Effector CD4-positive, alpha-beta T cell (primary cell): ENCODE measurements at regions not wholly inside any gene's neighbourhood (a gene's known extent, or its start where the extent isn't known, plus 50 kb on each side); places are given as distances from the start of the nearest gene placed in this dataset.
A peak's percentile ranks its signal among the peaks of the same experiment; 100 is the strongest.
"Not testable (repeated sequence)": the region's sequence is repeated elsewhere in the genome, so short reads cannot be mapped to it uniquely, and the experiment has no call there.

Experiments
- DNase-seq: peaks from one replicate; pipeline ENCODE4 v3.0.0-alpha.2; 2020

DNA sequence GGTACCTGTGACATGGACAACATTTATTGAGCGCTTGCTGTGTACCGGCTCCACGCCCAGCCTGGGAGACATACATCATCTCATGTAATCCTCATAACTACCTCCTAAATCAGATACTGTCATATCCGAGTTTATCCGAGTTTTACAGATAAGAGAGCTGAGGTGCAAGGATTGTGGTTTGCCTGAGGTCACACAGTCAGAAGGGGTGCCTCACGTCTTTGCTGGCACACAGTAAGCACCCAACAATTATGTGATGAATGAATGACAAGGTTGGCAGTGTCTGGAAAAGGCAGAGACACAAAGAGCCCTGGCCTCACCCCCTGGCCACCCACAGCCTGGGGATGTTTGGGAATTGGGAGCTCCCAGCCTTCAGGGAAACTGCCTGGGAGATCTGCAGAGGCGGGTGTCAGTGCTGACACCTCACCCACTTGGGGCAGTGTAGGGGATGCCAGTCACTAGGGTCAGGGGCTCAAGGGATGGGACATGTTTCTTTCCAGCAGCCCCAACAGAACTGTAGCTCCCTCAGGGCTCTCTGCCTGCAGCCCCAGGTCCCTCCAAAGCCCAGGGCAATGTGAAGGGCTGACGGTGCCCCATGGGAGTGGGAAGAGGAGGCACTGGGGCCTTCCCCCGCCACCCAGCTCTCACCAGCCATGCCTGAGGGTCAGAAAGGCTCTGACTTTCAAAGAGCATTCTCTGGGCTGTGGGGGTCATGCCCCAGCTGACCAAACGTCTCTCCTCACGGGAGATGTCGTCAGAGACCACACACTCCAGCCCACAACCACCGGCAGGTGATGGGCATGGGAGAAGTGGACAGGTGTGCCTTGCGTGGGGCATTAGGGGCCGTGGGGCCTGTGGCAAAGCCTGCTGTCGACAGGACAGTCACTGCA is 157.5 kb downstream of the ZFP36L2 start:
- DNase-seq: no peak

DNA sequence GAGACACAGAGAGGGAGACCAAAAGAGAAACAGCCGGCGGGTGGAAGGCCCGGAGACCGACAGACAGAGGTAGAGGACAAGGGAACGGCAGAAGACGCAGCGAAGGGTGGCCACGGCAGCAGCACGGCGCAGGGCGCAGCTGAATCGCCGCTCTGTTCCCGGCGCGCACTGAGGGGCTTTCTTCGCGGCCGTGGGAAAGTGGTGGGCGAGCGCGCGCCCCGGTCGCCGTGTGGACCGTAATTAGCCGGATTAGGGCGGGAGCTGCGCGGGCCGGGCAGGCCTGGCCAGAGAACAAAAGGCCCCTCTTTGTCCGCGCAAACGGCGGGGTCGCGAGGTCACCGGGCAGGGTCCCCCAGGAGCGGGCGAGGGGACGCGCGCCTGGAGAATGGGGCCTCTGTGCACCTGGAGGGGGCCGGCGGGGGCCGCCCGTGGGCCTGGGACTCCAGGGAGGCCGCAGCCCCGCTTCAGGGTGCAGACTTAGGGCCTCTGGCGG is 158.3 kb downstream of the ZFP36L2 start:
- DNase-seq: no peak

DNA sequence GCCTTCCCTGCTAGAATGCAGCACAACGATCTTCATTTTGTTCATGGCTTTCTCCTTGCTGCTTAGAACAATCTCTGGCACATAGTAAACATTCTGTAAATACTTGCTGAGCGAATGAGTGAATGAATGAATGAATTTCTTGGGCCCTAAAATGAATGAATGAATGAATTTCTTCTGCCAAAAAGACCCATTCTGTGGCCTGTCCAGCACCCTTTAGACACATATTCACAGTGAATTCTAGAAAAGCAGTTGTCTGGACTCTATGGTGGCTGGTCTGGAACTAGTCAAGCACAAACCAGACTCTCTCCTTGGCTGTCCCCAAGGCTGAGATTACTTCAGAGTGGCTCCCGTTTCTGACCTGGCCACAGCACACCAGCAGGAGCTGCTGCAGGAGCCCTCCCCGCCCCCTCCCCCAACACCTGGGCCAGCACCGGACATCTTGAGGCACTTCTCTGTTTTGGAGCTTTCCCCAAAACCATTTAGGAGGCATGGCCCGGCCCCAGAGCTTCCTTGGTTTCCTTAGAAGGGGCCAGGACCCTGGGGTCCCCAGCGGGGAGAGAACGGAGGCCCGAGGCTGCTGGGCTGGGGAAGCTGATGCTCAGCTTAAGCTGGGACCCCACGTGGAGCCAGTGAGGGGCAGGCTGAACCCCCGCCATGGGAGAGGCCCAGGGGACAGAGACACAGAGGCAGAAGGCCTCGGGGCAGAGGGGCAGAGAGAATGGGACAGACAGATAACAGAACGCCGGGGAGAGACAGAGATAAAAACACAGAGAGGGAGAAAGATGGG is 159.0 kb downstream of the ZFP36L2 start:
- DNase-seq: no peak

DNA sequence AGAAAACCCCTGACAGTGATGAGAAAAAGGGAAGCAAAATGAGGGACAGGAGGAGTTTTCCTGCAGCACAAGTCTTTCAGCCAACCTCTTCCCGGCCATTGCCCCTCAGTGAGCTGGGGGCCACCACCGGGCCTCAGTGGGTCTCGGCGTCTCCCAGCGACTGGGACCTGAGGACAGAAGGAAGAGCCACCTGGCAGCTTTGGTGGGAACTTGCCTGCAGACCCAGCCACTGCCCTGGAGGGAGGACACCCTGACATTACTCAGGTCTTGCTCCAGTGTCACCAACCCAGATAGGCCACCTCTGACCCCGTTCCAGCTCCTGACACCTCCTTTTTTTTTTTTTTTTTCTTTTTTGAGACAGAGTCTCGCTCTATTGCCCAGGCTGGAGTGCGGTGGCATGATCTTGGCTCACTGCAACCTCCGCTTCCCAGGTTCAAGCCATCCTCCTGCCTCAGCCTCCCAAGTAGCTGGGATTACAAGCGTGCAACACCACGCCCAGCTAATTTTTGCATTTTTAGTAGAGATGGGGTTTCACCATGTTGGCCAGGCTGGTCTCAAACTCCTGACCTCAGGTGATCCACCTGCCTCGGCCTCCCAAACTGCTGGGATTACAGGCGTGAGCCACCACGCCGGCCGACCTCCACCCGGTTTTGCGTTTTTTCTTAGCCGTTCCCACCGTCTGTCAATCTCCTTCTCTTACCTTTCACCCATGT is 159.7 kb downstream of the ZFP36L2 start:
- not testable (repeated sequence) for DNase-seq

DNA sequence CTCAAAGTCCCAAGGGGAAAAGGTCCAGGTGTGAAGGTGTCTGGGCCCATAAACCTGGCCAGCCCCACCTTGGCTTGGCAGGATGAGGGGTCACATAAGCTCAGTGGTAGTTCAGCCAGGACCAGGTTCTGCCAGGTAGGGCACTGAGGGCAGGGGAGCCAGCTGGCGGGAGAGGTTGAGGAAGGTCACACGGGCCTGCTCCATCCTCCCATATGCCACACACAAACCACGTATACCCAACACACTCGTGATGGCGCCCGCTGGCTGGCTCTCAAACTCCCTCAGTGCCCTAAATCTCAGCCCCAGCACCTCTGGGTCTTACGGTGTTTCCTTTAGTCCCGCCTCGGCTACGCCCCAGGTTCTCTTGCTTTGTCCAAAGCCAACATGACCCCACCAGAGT is 160.5 kb downstream of the ZFP36L2 start:
- no peak for DNase-seq

DNA sequence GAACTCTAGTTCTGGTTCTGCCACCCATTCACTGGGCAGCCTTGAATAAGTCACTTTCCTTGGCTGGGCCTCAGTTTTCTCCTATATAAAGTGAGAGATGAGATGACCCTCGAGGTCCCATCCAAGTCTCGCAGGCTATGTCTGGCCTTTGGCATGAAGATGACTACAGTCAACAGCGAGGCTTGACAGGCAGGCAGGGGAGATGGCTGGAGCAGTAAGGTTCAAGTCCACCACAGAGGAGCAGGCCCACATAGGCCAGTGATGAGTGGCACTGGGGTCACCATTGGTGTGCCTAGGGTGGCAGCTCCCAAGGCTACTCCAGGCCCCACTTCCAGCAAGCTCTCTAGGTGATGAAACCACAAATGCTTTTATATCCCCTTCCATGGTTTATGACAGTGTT is 161.4 kb downstream of the ZFP36L2 start:
- no peak for DNase-seq

DNA sequence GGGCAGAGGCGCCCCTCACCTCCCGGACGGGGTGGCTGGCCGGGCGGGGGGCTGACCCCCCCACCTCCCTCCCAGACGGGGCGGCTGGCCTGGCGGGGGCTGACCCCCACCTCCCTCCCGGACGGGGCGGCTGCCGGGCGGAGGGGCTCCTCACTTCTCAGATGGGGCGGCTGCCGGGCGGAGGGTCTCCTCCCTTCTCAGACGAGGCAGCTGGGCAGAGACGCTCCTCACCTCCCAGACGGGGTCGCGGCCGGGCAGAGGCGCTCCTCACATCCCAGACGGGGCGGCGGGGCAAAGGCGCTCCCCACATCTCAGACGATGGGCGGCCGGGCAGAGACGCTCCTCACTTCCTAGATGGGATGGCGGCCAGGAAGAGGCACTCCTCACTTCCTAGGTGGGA is 163.3 kb downstream of the ZFP36L2 start:
- not testable (repeated sequence) for DNase-seq

DNA sequence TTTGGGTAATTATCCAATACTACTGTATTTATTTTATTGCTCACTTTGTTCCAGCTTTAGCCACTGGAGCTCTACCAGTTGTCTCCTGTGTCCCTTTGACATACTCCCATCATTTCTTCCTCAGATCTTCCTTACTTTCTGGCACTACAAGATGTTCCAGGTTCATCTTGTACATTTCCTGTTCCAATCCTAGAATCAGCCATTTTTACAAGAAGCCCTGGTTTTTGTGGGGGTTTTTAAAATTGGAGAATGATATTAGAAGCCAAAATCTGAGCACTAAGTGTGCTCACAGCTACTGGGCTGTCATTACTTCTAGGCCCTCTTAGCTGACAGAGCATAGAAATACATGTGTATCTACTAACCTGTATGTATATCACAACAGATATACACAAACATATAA is 164.3 kb downstream of the ZFP36L2 start:
- no peak for DNase-seq

DNA sequence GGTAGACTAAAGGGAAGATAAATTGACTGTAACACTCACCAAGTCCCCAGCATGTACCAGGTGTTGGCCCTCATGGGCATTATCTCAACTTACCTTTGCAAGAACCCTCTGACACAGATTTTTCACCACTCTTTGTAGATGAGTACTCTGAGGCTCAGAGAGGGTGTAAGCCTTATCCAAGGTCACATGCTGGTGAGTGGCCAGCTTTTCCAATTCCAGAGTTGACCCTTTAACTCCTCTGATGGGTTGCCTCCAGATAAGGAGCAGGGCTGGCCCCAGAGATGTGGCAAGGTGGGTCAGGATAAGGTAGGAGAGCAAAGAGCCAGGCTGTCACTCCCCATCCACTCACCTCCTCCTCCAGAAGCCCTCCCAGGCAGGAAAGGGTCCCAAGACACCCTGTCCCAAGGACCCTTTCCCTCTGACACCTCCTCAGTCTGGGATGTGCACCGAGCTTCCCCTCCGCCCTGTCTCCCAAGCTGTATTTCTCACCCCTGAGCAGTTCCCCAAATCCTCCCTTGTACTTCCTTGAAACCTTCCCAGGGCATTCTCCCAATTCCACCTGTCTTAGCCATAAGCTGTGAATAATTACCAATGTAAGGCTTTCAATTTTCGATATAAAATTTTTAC is 165.9 kb downstream of the ZFP36L2 start:
- DNase-seq: no peak

DNA sequence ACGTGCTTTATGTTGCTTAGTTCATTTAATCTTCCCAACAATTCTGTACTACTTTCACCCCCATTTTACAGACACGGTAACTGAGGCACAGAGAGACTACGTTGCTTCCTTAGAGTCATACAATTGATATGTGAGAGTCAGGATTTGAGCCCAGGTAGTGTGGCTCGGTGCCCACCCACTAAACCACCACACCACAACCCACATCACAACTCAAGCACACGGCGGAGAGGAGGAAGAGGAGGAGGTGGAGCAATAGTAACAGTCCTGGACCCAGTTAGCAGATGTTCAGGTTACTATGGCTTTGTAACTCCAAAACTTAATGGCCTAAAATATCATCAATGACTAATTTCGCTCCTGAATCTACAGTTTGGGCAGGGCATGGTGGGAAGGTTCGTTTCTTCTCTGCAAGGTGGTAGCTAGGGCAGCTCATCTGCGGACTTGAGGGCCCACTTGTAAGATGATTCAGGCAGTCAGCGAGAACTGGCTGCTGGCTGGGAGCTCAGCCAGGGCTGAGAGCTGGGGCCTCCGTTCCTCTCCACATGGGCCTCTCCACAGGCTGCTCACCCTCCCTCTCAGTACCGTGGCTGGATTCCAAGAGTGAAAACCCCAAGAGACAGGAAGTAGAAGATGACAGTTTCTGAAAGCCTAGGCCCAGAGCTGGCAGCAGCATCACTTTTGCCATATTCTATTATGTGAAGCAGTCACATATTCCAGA is 167.1 kb downstream of the ZFP36L2 start:
- peak; percentile 31 for DNase-seq

DNA sequence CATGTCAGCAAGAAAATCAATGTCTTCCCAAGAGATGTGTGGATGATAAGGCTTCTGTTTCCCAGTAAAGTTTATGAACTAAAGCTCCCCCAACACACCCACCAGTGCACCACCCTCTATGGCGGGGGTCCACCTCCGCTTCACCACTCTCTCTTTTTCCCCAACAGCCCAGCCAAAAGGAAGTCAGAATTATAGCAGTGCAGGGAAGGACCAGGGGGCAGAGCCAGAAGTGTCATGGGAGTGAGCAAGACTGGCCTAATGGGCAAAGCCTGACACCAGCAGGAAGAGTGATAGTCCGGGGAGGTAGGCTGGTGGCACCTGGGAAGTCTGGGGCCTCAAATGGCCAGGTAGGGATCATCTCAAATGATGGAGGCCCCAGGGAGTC is 167.7 kb downstream of the ZFP36L2 start:
- no peak for DNase-seq

DNA sequence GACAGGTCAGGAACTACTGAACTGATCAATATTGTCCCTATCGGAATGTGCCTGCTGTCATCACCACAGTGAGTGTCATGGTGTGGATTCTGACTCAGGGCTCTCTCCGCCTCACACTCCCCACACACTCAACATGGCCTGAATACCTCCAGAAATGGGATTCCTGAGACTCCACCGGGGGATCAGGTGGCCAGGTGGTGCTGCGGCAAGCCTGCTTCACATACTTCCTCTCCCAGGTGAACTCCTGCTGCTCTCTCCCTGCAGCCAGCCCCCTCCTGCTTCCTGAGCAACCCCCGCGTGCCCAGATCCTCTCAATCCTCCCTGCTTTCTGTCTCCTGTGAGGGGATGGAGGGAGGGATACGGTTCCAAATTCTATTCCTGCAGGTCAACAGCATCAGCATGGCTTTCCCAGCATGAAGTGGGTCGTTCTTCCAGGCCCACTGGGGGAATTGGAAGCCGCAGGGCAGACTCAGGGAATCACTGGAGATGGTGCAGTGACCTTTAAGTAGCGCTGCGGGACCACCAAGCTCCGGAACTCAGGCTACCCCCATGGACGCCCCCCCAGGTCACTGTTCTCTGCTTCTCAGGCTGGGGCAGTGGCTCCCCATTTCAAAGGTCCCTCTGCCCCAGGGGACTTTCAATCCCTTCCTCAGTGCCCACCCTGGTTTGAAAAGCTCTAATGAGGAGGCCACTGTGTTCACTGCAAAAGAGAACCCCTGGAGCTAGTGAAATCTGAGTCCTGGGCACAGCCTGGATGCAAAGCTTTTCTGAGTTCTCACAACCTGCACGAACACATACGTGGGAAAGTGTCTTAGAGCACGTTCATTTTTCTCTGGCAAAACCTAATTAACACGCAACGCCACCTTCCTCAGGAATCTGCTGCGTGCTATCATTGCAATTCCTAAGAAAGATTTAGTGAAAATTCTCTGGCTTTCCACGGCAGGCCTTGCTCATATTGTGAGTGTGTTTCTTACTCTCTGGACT is 168.4 kb downstream of the ZFP36L2 start:
- DNase-seq: no peak

DNA sequence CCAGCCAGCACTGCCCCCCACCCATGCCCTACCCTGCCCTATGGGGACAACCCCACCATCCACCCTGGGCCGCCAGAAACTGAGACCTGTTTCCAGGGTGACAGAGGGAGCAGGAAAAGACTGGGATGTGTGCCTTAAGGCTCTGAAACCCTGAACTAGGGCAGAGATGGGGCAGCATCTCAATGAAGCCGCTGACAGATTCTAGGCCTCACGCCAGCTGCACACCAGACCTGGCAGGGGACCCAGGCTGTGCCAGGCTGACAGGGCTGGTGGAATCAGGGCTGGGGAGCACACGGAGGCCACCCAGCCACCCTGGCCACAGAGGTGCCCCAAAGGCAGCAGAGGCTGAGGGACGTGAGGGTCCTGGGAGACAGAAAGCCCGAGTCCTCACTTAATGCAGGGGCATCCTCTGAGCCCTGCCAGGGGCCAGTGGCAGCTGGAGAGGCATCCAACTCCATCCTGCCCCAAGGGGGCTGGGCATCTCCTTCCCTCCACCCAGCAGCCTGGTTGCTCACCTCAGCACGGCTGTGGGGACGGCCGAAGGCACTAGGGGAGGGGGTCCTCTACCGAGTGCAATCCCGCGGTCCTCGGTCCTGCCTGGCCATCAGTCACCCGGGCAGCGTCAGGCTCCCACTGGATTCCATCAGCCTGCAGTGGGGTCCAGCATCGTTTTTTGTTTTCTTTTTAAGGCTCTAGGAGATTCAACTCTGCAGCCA is 169.2 kb downstream of the ZFP36L2 start:
- no peak for DNase-seq

DNA sequence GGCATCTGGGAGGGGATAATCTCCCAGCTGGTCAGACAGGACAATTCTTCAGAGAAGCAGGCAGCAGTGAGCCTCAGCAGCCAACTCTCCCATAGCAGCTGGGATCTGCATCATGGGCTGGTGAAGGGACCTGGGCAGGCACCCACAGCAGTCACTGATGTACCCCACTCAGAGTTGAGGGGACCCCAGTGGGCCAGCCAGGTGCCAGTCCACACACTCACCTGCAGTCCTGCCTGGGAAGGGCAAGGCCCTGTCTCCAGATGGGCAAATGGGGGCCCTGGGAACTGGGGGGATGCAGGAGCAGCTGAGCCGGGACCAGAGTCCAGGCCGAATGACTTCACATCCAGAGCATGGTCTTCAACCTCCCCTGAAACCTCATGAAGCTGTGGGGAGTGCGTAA is 170.4 kb downstream of the ZFP36L2 start:
- no peak for DNase-seq

DNA sequence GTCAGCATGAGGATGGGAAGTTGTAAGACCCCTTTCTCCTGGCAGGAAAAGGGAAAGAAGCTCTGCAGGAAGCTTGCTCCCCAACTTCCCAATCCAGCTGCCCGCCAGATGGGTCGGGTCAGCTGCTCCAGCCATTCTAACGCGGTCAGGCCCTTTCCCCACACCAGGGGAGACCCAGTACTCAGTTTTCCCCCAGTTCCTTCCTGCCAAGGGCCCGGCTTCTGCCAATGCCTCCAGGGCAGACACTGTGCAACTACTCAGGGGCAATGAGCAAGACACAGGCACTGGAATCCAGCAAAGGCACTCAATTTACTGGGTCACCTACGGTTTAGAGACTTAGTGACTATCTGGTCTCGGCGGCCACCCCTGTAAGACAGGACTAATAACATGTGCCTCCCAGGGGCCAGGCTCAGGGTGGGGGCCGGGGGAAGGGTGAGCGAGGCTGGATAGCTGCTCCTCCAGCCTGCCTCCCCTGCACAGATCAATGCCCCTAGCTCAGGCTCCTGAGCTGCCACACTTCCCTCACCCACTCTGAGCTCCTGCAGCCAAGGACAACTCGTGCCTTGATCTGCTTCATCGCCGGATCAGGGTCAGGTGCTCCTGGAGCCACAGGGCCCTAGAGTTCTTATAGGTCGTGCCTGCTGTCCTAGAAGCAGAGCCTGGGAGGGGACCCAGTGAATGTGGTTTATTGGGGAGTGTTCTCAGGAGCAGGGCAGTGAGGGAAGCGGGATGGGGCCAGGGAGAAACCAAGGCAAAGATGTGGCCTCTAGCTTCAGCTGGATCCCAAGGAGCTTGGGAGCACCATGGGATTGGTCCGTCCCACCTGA is 171.1 kb downstream of the ZFP36L2 start:
- no peak for DNase-seq

DNA sequence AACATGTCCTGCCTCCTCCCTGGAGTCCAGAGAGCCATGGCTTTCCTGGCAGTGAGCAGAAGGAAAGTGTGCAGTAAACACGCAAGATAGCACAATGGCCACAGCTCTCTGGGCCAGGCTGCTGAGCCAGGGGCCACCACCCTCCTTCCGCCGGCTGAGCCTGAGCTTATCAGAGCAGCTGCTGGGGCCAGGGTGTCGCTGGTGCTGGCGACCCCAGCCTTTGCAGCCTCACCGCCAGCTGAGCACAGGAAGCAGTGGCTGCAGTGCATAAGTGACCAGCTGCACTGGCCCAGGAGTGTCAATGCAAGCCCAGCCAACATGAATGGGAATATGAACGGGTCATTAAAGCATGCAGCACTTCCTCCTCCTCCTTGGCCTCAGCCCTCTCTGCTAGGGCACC is 172.0 kb downstream of the ZFP36L2 start:
- no peak for DNase-seq

DNA sequence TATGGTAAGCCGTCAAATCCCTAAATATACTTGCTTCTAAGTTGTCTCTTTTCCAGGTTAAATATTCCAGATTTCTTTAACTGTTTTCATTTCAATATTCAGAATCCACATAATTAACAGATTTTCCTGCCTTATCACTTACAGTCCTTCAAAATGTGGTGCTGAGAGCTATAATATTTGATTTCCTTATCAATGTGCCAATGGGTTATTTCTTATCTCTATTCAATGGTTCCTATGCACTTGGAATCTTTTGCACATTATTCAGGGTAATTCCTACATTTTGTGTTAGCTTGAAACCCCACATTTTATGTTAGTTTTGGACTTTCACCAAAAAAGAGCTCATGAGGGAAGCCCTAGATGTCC is 173.5 kb downstream of the ZFP36L2 start:
- no peak for DNase-seq

DNA sequence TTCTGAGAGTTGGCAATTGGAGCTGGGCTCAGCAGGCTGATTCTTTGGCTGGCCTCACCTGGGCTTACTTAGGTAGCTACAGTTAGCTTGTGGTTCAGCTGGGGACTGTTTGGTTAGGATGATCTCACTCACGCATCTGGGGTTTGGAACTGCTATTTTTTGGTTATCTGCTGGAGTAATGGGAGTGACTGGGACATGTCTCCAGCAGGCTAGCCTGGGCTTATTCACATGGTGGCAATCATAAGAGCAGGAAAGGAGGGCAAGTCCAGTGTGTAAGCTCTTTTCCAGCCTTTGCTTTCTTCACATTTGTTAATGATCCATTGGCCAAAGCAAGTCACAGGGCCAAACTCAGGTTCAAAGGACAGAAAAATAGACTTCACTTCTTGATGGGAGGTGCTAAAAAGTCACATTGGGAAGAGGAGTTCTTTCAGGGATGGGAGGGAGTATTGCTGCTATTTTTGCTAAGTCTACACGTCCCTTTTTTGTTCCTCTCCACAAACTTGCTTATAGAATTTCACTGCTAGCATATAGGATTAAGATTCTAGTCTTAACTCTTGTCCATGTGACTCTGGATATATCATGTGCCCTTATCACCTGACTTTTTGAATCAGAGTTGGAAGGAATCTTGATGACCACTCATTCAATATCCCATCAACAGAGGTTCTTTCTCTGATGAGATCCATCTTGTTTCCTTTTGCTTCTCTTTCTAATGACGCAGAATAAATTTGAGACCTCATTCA is 174.0 kb downstream of the ZFP36L2 start:
- no peak for DNase-seq

DNA sequence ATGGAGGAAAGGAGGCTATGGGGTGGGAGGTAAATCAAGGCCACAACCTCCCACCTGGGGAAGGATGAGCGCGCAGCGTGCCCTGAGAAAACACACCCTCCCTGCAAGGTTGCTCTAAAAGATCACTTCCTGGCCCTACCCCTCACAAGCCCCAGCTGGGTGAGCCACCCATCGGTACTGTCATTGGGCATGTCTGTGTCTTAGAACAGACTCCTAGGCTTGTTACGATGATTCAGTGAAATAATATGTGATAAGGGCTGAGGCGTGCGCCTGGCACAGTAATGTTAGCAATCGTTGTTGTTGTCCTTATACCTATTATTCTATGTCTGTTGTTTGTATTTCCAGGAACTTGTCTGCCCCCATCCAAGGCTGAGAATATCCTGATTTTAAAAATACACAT is 175.1 kb downstream of the ZFP36L2 start:
- no peak for DNase-seq
